IMR-90 (cell line): ENCODE measurements at regions not wholly inside any gene's neighbourhood (a gene's known extent, or its start where the extent isn't known, plus 50 kb on each side); places are given as distances from the start of the nearest gene placed in this dataset.

Source experiments
- POLR2A ChIP-seq: IDR thresholded peaks from 2 replicates; pipeline ENCODE4 v1.6.1; 2012; ENCODE audit warnings: mild to moderate bottlenecking, low read depth, low read length
- TF ChIP-seq, protein P1 (sequence below): conservative IDR thresholded peaks from 2 replicates; pipeline ENCODE4 v1.5.1; 2012; ENCODE audit warnings: mild to moderate bottlenecking, low read depth, low read length, improper control_type of control experiment

DNA sequence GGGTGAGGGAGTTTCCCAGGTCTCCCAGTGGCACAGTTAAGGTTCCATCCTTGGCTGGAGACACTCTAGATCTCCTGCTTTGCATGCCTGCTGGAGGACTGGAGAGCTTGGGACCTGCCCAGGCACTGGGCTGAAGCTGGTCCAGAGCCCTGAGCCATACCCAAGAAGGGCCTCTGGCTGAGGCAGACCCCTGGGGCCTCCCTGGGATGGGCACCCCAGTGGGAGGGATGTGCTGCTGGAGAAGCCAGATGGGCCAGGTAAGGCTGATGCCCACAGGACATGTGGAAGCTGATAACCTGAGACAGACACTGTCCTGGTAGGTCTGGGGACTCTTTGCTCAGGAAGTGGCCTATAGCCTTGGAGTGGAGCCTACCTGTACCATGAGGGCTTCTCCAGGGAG, 160.7 kb downstream of the TFCP2L1 start:
- no peak for TF ChIP-seq POLR2A
- TF ChIP-seq, protein P1, sequence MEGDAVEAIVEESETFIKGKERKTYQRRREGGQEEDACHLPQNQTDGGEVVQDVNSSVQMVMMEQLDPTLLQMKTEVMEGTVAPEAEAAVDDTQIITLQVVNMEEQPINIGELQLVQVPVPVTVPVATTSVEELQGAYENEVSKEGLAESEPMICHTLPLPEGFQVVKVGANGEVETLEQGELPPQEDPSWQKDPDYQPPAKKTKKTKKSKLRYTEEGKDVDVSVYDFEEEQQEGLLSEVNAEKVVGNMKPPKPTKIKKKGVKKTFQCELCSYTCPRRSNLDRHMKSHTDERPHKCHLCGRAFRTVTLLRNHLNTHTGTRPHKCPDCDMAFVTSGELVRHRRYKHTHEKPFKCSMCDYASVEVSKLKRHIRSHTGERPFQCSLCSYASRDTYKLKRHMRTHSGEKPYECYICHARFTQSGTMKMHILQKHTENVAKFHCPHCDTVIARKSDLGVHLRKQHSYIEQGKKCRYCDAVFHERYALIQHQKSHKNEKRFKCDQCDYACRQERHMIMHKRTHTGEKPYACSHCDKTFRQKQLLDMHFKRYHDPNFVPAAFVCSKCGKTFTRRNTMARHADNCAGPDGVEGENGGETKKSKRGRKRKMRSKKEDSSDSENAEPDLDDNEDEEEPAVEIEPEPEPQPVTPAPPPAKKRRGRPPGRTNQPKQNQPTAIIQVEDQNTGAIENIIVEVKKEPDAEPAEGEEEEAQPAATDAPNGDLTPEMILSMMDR: no peak
